HG03159 (cell line): ENCODE measurements at regions not wholly inside any gene's neighbourhood (a gene's known extent, or its start where the extent isn't known, plus 50 kb on each side); places are given as distances from the start of the nearest gene placed in this dataset.
"Not testable (repeated sequence)": the region's sequence is repeated elsewhere in the genome, so short reads cannot be mapped to it uniquely, and the experiment has no call there.

Experiments used
- ATAC-seq: cut with Tn5 transposase; IDR thresholded peaks from one replicate; pipeline ENCODE4 v1.9.1; 2021; ENCODE audit warnings: mild to moderate bottlenecking, moderate library complexity; ENCODE audit not compliant: unreplicated experiment

- not testable (repeated sequence) for ATAC-seq
These were observed 65.9 kb upstream of the TNK2 start for GRCh38 chr3:195974281-195974680.

DNA sequence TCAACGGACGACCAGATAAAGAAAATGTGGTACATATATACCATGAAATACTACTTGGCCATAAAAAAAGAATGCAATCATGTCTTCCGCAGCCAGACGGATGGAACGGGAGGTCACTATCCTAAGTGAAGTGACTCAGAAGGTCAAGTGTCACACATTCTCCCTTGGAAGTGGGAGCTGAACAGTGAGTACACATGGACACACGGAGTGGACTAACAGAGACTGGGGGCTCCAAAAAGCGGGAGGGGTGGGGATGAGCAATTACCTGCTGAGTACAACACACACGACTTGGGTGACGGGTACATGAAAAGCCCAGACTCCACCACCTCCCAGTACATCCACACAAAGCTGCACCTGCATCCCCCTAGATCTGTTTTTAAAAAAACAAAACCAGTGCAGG, 62.5 kb upstream of the TNK2 start:
- not testable (repeated sequence) for ATAC-seq

DNA sequence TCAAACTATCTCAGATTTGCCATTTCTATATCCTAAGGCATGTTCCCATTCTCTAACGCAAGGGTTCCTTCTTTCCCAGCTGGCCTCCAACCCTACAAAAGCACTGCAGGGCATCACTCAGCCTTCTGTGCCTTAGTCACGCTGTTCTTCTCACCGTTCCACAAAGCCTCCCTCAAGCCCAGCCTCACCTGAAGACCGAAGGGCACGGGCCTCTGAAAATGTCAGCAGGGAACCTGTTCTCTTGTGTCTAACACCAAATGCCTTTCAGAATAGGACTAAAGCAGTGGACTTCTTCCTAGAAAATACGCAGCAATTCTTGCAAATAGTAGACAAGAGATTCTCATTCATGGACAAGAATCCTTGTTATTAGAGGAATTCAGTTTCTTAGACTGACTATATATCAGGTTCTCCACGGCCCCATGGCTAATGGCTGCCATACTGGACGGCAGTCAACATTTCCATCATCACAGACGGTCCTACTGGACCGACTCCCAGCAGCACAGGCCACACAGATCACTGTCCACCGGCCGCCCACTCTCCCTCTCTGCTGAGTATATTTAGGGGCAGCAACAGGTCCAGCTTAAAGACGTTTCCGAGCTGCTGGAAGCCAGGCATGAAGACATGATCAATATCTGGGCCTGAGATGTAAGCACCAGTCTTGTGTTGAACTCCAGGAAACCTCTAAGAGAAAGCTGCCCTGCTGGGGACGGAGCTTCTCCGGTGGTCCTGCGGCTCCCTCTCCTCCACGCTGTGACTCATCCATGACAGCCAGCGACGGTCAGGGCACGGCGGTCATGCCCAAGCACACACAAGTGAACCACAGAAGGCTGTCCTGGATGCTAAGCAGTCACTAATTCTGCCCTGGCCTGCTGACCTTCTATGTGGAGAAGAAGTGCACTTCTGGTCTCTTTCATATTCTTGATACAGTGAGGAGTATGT, 61.8 kb upstream of the TNK2 start:
- ATAC-seq = not testable (repeated sequence)

DNA sequence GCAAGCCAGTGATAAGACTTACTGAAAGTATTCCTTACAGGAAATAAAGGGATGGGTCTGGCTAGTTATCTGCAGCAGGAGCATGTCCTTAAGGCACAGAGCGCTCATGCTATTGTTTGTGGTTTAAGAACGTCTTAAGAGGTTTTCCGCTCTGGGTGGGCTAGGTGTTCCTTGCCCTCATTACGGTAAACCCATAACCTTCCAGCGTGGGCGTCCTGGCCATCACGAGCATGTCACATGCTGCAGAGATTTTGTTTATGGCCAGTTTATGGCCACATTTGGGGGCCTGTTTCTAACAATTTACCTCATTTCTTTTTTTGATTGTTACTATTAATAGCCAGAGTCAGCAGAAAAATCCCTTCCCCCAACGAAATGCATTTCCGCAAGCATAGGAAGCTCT, 61.0 kb upstream of the TNK2 start:
- ATAC-seq = not testable (repeated sequence)

DNA sequence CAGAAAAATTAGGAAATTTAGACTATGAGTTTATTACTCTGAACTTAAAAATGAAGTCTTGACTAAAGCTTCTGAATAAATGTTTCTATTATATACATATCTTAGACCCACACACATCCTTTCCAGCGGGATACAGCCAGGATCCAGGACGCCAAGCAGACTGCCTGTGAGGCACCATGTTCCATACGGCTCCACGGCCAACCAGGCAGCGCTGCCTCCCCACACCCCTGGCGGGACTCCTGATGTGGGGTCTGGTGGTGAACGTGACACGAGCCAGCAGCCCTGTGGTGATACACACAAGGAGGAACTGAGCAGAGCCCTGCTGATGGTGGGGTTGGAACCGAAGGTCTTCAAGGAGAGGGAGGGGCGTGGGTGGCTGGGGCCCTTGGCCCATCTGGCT, 59.8 kb upstream of the TNK2 start:
- ATAC-seq = not testable (repeated sequence)

DNA sequence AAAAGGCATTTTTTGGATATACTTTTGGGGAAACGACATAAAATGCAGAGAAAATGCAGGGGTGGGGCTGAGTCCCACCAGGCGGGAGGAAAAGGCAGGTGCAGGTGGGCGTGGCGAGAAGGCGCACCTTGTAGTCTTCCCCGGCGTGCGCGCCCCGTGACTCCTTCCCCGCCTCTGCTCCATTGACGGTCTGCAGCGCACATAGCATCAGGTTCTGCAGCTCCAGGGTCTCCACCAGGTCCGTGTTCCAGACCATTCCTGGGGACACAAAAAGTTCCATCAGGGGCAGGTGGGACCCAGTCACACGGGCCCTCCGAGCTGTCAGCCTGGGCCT, 59.0 kb upstream of the TNK2 start:
- ATAC-seq = not testable (repeated sequence)

DNA sequence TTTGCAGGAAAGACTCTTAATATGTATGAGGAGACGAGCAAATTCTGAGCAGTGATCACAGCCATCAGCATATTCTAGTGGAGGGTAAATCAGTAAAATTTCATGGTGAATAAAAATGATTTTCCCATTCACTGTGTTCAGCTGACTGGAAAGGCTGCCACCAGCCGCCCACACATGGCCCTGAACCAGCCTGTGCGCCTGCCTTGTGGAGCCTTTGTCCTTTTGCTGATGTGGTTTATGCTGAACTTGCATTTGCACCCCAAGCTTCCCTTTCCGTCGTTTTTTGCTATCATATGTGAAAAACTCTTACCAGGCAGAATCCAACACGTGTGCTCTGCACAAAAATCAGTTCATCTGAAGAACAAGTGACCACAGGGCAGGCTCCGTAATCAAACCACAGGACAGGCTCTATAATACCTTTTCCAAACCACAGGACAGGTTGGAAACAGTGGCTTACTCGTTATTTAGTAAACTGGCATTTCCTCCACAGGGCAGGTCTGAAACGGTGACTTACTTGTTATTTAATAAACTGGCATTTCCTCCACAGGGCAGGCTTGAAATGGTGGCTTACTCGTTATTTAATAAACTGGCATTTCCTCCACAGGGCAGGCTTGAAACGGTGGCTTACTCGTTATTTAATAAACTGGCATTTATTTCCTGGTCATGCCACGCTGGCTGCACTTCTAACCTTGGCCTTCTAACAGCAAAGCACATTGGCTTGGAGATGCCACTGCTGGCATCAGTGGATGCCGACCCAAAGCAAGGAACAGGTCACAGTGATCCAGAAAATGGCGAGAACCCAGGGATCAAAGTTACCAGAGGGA, 58.4 kb upstream of the TNK2 start:
- not testable (repeated sequence) for ATAC-seq

DNA sequence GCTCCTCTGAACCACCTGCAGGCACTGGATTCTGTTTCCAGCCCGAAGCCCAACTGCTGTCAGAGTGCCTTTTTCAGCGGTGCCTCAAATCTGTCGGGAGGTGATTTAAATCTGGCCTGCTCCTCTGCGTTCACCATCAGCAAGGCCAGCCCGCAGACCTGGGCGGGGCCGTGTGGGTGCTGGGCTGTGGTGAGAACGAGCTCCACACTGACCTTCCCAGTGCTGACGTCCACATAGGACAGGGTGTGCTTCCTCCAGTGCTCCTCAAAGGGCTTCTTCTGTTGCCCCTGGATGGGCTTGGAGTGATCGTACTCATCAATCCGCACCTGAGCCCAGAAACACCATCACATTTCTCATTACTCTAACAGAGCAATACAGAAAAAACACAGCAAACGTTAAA, 56.9 kb upstream of the TNK2 start:
- not testable (repeated sequence) for ATAC-seq

DNA sequence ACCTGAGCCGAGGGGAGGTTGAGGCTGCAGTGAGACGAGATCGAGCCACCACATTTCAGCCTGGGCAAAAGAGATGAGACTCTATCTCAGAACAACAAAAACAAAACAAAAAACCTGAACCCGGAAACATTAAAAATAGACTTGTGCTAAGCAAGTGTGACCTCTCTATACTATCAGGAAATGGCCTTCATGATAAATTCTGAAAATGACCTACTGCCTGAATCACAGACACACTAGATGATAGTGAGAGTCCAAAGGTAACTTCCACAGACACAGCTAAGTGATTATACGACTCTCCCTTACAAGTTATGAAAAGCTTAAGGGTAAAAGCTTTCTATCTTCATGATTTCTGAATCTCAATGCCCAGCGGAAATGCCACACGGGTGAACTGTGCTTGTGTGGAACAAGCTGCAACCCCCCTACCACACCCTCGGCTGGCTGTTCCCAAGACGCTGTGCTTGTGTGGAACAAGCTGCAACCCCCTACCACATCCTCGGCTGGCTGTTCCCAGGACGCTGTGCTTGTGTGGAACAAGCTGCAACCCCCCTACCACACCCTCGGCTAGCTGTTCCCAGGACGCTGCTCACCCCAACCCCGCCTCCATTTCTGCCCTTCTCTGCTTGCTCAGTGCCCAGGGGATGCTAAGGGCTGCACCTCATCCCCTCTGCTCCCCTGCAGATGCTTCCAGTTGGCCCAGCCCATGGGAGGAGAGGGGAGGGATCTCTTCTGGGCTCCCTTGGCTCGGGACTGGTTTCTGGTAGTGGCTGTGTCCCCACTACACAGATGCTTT, 56.2 kb upstream of the TNK2 start:
- ATAC-seq = not testable (repeated sequence)

DNA sequence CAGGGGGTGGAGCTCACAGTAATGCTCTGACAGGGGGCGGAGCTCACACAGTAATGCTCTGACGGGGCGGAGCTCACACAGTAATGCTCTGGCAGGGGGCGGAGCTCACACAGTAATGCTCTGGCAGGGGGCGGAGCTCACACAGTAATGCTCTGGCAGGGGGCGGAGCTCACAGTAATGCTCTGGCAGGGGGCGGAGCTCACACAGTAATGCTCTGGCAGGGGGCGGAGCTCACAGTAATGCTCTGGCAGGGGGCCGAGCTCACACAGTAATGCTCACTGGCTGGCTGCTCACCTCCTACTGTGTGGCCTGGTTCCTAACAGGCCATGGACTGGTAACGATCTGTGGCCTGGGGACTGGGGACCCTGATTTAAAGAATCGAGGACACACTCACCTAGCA, 53.9 kb upstream of the TNK2 start:
- not testable (repeated sequence) for ATAC-seq

DNA sequence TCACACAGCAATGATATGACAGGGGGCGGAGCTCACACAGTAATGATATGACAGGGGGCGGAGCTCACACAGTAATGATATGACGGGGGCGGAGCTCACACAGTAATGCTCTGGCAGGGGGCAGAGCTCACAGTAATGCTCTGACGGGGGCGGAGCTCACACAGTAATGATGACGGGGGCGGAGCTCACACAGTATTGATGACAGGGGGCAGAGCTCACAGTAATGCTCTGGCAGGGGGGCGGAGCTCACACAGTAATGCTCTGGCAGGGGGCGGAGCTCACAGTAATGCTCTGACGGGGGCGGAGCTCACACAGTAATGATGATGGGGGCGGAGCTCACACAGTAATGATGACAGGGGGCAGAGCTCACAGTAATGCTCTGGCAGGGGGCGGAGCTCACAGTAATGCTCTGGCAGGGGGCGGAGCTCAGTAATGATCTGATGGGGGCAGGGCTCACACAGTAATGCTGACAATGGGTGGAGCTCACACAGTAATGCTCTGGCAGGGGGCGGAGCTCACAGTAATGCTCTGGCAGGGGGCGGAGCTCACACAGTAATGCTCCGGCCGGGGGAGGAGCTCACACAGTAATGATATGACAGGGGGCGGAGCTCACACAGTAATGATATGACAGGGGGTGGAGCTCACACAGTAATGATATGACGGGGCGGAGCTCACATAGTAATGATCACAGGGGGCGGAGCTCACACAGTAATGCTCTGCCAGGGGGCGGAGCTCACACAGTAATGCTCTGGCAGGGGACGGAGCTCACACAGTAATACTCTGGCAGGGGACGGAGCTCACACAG, 52.8 kb upstream of the TNK2 start:
- not testable (repeated sequence) for ATAC-seq

- not testable (repeated sequence) for ATAC-seq
These were observed 51.8 kb upstream of the TNK2 start for GRCh38 chr3:195960164-195960563.

DNA sequence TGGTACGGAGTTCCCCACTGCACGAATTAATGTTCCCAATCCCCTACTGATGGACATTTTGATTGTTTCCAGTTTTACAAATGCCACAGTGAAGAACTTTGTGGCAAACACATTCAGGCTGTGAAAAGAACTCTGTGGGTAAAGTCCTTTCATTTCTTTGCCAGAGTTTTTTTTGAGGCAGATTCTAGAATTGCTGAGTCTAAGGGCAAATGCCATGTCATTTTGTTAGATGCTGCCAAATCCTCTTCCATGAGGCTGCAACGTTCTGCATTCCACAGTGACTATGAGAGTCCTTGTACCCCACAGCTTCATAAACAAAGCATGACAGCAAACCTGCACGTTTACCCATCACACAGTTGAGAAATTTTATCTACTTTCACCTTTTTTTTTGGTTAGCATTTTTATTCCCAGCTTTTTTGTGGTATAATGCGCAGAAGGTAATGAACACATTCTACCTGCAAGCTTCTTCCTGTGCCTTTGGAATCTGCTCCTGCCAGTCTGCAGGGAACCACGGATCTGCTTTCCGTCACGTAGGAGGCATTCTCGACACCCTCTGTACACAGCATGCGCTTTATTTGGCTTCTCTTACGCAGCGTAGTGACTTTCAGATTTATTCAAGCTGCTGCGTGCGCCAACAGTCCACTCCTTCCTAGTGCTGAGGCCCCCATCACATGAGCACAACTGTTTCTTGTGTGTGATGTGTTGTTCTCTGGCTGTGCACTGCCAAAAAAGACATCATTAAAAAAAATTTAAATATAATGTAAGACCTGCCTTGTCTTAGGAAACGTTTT, 51.2 kb upstream of the TNK2 start:
- ATAC-seq = not testable (repeated sequence)

GRCh38 chr3:195958736-195959135, 50.4 kb upstream of the TNK2 start:
- not testable (repeated sequence) for ATAC-seq
